Activated naive CD4-positive, alpha-beta T cell treated with anti-CD3 and anti-CD28 coated beads, Interleukin-2, amount 50 U/mL, for 72 hours (primary cell): ENCODE measurements at regions not wholly inside any gene's neighbourhood (a gene's known extent, or its start where the extent isn't known, plus 50 kb on each side); places are given as distances from the start of the nearest gene placed in this dataset.

ENCODE experiments used
- ATAC-seq, 2 donors: fragments of 150-1000 bp; cut with Tn5 transposase; 2 replicates each; pipeline ENCODE4 v1.10.0; 2021; ENCODE audit warnings: mild to moderate bottlenecking in 2 of 2, moderate library complexity in 2 of 2
- DNase-seq, 2 donors: peaks; one replicate each; pipeline ENCODE4 v3.0.0; 2021 to 2022; ENCODE audit warnings: low spot score in 2 of 2
- H3K27ac Mint-ChIP-seq, 2 donors: one replicate each; pipeline ENCODE4 v1.8.0; 2022; ENCODE audit warnings: mild to moderate bottlenecking in 2 of 2, mixed read lengths in 2 of 2
- H3K36me3 Mint-ChIP-seq, 2 donors: one replicate each; pipeline ENCODE4 v1.8.0; 2022; ENCODE audit warnings: mixed read lengths in 2 of 2
- H3K9me3 Mint-ChIP-seq, 2 donors: one replicate each; pipeline ENCODE4 v1.8.0; 2022; ENCODE audit warnings: mixed read lengths in 2 of 2

GRCh38 chr12:85523197-85523596 lies 243.2 kb downstream of the ALX1 start:
- peaks cover 16 to 28% of the 10 kb centered on the region in 2 donors for H3K9me3 Mint-ChIP-seq
- DNase-seq (no peak), ATAC-seq (no peak)
- H3K36me3 Mint-ChIP-seq, result no peaks in the 10 kb centered on the region
- H3K27ac Mint-ChIP-seq, result no peak overlapping the region

GRCh38 chr12:85527192-85527591 lies 247.2 kb downstream of the ALX1 start:
- ATAC-seq, result no peak
- no peak for DNase-seq
- Mint-ChIP-seq H3K27ac (no peak overlapping the region), H3K36me3 (no peaks in the 10 kb centered on the region), H3K9me3 (peaks cover 12 to 17% of the 10 kb centered on the region in 2 donors)

DNA sequence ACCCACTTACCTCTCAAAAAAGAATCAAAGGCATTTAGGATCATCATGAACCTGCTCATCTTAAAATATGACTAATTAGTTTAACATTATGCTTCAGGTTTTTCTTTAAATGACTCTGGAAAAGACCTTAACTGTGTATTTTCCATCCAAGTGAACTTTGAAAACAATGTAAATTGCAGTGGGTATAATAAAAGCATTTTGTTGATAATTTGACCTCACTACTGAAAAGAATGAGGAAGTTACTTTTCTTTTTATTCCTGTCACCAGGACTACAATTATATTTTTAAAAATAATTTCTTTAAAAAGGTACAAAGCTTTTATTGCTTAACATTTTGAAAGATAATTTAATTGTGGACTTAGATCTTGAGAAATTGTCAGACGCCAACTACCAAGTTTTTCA lies 249.9 kb downstream of the ALX1 start:
- H3K27ac Mint-ChIP-seq, result no peak overlapping the region
- DNase-seq (no peak), ATAC-seq (no peak)
- peaks cover 10 to 12% of the 10 kb centered on the region in 2 donors for H3K9me3 Mint-ChIP-seq
- no peaks in the 10 kb centered on the region for H3K36me3 Mint-ChIP-seq

GRCh38 chr12:85530456-85530855 lies 250.4 kb downstream of the ALX1 start:
- ATAC-seq (no peak), DNase-seq (no peak)
- Mint-ChIP-seq H3K36me3 (no peaks in the 10 kb centered on the region), H3K27ac (no peak overlapping the region), H3K9me3 (peaks cover 4 to 7% of the 10 kb centered on the region in 2 donors)

- no peak overlapping the region for H3K27ac Mint-ChIP-seq
- no peak for DNase-seq
- ATAC-seq, result no peak
- no peaks in the 10 kb centered on the region for H3K36me3 Mint-ChIP-seq
- H3K9me3 Mint-ChIP-seq, result peaks cover 4 to 5% of the 10 kb centered on the region in 2 donors
Observed at GRCh38 chr12:85531341-85531740, 251.3 kb downstream of the ALX1 start.

DNA sequence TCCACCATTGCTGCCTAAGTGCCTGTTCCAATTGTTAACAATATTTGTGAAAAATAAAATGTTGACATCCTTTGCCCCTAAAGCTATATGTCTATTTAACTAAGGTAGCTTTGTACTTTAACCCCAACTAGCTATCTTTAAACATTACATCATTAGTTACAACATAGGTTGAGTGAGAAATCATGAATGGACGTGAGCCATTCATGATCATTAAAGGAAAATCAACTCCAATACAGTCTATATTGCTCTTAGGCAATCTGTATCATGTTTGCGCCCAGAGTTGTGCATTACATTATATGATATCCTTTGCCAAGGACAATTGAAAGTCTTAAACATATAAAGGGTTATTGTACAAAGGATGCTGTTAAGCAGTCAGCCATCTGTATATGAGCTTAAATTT lies 269.6 kb downstream of the ALX1 start:
- H3K9me3 Mint-ChIP-seq, result peaks cover 0 to 4% of the 10 kb centered on the region in 2 donors
- no peak for ATAC-seq
- no peak overlapping the region for H3K27ac Mint-ChIP-seq
- no peak for DNase-seq
- no peaks in the 10 kb centered on the region for H3K36me3 Mint-ChIP-seq

- ATAC-seq (no peak), DNase-seq (no peak)
- no peak overlapping the region for H3K27ac Mint-ChIP-seq
- peaks cover 0 to 4% of the 10 kb centered on the region in 2 donors for H3K9me3 Mint-ChIP-seq
- H3K36me3 Mint-ChIP-seq, result no peaks in the 10 kb centered on the region
Observed at GRCh38 chr12:85550924-85551323, 270.9 kb downstream of the ALX1 start.

DNA sequence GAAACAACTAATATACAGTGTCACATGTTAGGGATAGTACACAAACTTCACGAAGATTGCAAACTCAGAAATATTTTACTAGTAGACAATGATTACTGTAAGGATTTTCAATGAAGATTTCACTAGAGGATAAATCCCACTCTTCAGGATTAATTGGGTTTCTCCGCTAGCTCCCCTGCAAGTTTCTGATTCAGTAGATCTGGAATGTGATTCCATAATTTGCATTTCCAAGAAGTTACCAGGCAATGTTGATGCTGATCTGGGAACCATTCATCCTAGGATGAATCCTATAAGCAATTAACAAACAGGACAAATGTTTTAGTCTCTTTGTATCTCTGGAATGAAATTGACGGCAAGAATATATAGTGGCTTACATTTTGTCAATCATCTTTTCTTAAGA lies 272.4 kb downstream of the ALX1 start:
- ATAC-seq, result no peak
- no peak for DNase-seq
- H3K9me3 Mint-ChIP-seq, result peaks cover 0 to 4% of the 10 kb centered on the region in 2 donors
- no peak overlapping the region for H3K27ac Mint-ChIP-seq
- H3K36me3 Mint-ChIP-seq, result no peaks in the 10 kb centered on the region

DNA sequence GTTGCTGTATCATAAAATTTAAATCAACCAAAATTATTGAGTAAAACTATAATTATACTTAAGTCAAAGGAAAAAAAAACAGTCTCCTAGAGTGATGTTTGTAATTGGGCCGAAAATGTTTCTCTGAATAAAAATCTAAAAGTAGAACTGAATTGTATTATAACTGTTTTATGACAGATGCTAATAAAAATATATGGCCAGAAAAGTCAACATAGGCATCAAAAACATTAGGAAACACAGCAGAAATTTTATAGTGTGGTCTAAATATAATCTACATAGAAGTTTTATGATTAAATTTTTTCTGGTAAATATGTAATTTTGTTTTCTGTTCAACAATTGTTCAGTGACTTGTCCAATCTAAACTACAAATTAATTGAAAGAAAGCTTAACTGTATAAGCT lies 277.8 kb downstream of the ALX1 start:
- DNase-seq (no peak), ATAC-seq (no peak)
- Mint-ChIP-seq H3K9me3 (no peaks in the 10 kb centered on the region), H3K36me3 (no peaks in the 10 kb centered on the region), H3K27ac (no peak overlapping the region)

GRCh38 chr12:85558684-85559083 lies 277.5 kb downstream of the RASSF9 start:
- H3K9me3 Mint-ChIP-seq, result no peaks in the 10 kb centered on the region
- DNase-seq (no peak), ATAC-seq (no peak)
- H3K27ac Mint-ChIP-seq, result no peak overlapping the region
- H3K36me3 Mint-ChIP-seq, result no peaks in the 10 kb centered on the region

DNA sequence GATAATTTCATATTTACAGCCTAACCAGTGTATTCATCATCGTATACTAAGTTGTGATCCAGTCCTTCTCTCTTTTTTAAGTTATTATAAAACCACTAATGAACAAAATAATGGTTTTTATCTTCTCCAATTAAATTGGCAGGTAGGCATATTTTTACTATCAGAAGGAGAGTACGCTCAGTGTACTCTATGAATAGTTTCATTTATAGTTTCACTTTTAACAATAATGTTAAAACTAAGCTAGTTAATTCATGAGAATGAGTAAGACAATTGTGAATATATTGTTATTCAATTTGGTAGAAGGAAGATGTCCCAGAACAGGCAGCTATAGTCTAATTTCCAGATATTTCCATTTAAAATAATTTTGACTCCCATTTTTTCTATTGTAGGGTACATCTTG lies 277.1 kb downstream of the RASSF9 start:
- Mint-ChIP-seq H3K9me3 (no peaks in the 10 kb centered on the region), H3K36me3 (no peaks in the 10 kb centered on the region), H3K27ac (no peak overlapping the region)
- DNase-seq (no peak), ATAC-seq (no peak)

DNA sequence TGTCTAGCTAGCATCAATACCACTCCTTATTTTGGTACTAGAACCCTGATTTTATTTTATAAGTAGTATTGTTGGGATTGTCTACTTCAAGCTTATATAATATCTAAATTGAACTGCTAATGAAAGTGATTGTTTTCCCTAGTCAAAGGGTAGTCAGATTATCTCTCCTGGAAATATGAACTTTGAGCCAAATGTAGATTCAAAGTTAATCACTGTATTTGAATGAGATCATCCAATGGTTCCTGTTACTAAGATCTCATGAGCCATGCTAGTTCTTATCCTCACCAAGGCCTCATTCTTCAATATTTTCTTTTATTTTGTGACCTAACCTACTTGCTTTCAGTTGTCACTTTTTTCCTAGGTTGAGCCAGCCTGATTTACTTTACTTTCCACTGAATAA lies 276.7 kb downstream of the RASSF9 start:
- no peaks in the 10 kb centered on the region for H3K36me3 Mint-ChIP-seq

GRCh38 chr12:85562765-85563164 lies 273.4 kb downstream of the RASSF9 start:
- no peaks in the 10 kb centered on the region for H3K9me3 Mint-ChIP-seq
- ATAC-seq, result no peak
- no peak for DNase-seq
- H3K27ac Mint-ChIP-seq, result no peak overlapping the region
- no peaks in the 10 kb centered on the region for H3K36me3 Mint-ChIP-seq

More for the DNA sequence above, 276.7 kb downstream of the RASSF9 start:
- no peaks in the 10 kb centered on the region for H3K9me3 Mint-ChIP-seq
- ATAC-seq, result no peak
- H3K27ac Mint-ChIP-seq, result no peak overlapping the region
- no peak for DNase-seq

DNA sequence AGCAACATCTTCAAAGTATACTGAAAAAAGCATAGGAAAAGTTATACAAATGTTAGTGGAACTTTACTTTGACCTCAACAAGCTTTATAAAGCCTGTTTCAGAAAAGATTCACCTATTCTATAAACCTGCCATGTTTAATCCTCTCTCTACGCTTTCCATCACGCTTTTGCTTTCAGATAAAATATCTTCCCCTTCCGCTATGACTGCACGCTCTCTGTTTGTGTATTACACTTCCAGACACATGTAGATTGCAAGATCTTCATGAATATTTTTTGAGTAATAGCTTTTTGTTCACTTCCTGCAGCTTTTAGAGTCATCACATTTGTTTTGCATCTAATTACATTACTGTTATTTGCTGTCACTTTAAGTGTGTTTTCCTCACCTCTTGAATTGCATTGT lies 271.4 kb downstream of the RASSF9 start:
- no peak for DNase-seq
- no peaks in the 10 kb centered on the region for H3K9me3 Mint-ChIP-seq

DNA sequence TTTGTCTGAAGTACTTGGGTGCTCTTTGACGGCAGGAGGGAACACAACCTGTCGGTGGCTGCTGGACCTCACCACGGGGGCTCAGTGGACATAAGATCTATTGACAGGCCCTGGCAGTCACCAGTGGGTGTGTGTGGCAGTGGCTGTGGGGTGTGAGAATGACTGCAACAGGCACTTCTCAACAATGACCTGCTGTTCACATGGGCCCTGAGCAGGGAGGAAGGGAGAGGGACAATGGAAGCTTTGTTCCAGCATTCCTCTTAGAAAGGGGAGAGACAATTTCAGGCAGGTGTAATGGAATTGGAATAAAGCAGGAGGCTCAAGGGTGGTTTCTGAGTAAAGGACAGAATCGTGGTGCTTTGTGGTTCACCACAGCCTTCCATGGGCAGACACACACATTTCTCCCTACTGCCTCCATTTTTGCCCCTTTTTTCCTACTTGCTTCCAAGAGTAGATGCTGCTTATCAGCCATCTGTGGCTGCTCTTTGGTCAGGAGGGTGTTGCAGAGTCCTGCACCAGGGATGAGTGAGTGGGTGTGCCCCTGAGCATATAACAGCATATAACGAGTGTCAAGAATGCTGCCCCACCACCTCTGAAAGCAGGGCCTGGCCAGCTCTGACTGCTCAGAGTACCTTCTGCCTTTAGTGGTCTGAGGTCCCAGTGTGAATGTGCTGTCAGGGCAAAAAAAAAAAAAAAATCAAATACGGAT lies 267.7 kb downstream of the RASSF9 start:
- Mint-ChIP-seq H3K27ac (no peak overlapping the region), H3K9me3 (no peaks in the 10 kb centered on the region), H3K36me3 (no peaks in the 10 kb centered on the region)
- ATAC-seq, result no peak
- no peak for DNase-seq

More for the DNA sequence above, 271.4 kb downstream of the RASSF9 start:
- H3K36me3 Mint-ChIP-seq, result no peaks in the 10 kb centered on the region
- ATAC-seq, result no peak
- H3K27ac Mint-ChIP-seq, result no peak overlapping the region

- Mint-ChIP-seq H3K9me3 (no peaks in the 10 kb centered on the region), H3K27ac (no peak overlapping the region), H3K36me3 (no peaks in the 10 kb centered on the region)
- DNase-seq, result no peak
- ATAC-seq, result no peak
Observed at GRCh38 chr12:85569261-85569660, 266.9 kb downstream of the RASSF9 start.

- no peaks in the 10 kb centered on the region for H3K36me3 Mint-ChIP-seq
- no peak overlapping the region for H3K27ac Mint-ChIP-seq
- ATAC-seq, result no peak
- DNase-seq, result no peak
- H3K9me3 Mint-ChIP-seq, result no peaks in the 10 kb centered on the region
Observed at GRCh38 chr12:85572956-85573355, 263.3 kb downstream of the RASSF9 start.

- Mint-ChIP-seq H3K27ac (no peak overlapping the region), H3K9me3 (no peaks in the 10 kb centered on the region), H3K36me3 (no peaks in the 10 kb centered on the region)
- DNase-seq (no peak), ATAC-seq (no peak)
Observed at GRCh38 chr12:85573635-85574214, 262.5 kb downstream of the RASSF9 start.
